Inflammatory macrophage treated with lipopolysaccharide for 1 hour (primary cell): ENCODE measurements at regions not wholly inside any gene's neighbourhood (a gene's known extent, or its start where the extent isn't known, plus 50 kb on each side); places are given as distances from the start of the nearest gene placed in this dataset.

ENCODE experiments used
- DNase-seq, 2 donors: peaks; one replicate each; pipeline ENCODE4 v3.0.0-alpha.2; 2020 to 2022

DNA sequence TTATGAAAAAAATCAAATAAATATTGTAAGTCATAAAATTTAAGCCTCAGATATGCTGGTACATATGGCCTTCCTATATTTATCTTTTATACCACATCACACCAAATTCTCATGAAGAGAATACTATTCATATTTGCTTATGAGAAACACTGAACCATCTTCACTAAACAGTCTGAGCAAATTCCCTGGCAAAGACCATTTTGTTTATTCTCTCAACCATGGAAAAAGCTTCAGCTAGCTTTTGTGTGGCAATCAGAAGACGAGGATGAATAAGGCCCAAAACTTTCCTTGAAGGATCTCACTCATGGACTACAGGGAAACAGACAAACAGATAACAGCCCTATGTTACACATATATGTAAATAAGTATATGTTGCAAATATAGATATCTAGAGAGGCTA, 252.1 kb downstream of the TMX3 start:
- no peak for DNase-seq

DNA sequence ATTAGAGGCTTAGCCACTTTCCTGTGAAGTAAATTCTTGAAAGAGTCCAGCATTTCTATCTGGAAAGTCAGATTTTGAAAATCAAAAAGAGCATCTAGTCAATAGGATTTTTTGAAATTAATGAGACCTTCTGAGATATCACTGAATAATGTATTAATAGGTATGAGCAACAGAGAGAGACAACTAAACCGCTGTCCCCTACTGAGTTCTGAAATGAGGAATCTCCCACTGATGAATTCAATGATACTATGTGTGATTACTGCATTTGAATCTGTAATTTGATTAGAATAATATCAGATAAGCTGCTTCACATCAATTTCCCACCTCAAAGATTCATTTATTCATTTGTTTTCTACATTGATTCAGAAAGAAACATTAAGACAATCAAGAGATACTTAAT, 252.8 kb downstream of the TMX3 start:
- DNase-seq, result no peak

DNA sequence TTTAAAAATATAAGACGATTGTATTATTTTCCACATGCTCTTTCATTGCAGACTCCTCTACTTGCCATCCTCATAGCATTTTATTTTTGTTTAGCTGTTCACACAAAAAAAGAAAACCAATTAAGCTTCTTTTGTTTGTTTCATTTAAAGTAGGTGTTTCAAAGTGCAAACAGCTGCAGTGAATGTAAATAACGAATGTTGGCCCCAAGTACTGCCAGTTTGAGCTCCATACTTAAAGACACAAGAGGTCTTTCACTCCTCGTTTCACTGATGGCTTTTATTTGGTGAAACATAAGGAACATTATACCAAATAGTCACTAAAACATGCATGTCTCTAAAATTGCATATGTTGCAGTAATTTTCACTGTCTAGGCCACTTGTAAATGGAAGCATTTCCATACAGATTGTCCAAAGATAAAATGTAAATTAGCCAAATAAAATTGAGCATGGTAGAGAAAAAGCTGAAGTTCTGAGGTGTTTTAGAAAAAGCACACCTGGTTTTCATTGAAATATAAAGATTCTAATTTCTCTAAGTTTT, 253.4 kb downstream of the TMX3 start:
- DNase-seq, result no peak

GRCh38 chr18:68459968-68460367, 254.9 kb downstream of the TMX3 start:
- DNase-seq, result no peak

GRCh38 chr18:68456985-68457384, 257.9 kb downstream of the TMX3 start:
- DNase-seq, result no peak

- no peak for DNase-seq
These were observed 259.7 kb downstream of the TMX3 start for GRCh38 chr18:68455229-68455603.

DNA sequence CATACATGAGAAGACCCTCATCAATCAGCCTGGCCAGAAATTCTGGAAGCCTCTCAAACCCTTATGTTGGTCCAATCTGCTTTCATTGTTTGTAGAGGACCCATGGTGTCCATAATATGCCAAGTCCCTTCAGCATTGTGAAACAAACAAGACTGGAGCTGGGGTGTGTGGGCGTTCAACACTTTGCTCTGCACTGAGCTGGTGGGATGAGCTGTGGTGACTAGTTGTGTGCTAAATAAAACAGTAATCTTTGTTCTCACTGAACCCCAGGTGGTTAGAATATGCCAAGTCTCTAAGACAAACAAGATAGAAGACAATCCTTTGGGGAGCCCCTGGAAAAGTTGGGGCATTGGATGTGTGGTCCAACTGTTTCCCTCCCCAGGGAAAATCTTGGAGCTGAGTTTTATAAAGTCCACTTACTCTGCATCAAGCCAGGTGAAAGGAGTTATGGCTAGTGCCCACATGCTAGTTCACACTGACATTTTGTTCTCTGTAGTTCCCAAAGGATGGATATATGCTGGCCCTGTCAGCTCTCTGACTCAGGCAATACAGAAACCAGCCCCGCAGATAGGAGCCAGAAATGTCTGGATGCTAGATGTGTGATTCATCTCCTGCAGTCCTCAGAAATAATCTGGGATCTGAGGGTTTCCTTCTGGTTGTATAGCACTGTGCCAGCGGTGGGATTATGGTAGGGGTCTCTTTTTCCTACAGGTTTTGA, 260.2 kb downstream of the TMX3 start:
- no peak for DNase-seq

GRCh38 chr18:68449292-68449691, 265.6 kb downstream of the TMX3 start:
- no peak for DNase-seq

GRCh38 chr18:68448736-68449135, 266.2 kb downstream of the TMX3 start:
- DNase-seq, result no peak

DNA sequence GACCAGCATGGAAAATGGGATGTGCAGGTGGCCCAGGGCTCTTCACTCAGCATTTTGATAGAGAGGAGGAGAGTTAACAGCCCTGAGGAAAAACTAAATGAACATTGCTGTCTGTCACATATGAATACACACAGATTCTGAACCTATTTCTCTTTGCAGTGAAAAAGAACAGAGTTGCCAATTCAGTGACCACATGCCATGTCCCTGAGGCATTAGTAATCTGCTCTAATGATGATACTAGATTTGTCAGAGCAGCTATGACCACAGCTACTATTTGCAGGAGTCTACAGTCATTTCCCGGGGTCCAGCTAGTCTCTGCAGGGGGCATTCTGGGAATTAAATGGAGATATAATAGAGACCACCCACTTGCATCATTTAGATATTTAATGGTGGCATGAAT, 267.6 kb downstream of the TMX3 start:
- DNase-seq, result no peak

GRCh38 chr18:68445668-68446426, 269.1 kb downstream of the TMX3 start:
- DNase-seq, result no peak

- DNase-seq, result no peak
These were observed 269.8 kb downstream of the TMX3 start for GRCh38 chr18:68445136-68445535.

DNA sequence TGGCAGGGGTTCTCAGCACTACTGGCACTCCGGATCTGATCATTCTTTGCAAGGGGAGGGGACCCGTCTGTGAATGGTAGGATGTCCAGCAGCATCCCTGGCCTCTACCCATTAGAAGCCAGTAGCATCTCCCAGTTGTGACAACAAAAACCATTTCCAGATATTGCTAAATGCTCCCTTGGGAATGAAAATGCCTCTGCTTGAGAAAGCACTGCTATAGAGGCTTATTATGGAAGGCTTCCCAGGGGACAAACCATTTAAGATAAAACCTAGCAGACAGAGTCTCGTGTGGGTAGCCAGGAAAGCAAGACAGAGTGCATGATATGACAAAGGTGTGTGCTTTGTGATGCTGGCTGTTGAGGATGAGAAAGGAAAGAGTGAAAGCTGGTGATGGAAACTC, 273.7 kb downstream of the TMX3 start:
- DNase-seq, result no peak

GRCh38 chr18:68440433-68440832, 274.5 kb downstream of the TMX3 start:
- DNase-seq, result no peak

DNA sequence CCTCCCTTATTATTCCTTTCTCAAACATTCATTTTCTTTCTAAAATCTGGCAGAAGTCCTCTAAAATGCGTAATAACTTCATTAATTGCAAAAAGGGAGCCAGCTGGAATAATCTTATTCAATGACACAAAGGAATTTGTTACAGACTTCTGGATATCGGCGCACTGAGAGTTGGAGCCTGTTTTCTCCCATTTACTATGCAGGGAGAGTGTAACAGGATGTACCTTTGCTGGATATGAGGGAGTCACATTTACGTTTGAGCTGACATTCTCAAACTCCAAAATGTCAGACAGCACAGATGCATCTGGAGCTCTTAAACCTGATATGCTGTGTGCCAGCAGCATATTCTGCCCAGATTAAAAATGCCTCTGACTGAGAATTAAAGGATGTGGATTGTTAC, 275.3 kb downstream of the TMX3 start:
- no peak for DNase-seq

DNA sequence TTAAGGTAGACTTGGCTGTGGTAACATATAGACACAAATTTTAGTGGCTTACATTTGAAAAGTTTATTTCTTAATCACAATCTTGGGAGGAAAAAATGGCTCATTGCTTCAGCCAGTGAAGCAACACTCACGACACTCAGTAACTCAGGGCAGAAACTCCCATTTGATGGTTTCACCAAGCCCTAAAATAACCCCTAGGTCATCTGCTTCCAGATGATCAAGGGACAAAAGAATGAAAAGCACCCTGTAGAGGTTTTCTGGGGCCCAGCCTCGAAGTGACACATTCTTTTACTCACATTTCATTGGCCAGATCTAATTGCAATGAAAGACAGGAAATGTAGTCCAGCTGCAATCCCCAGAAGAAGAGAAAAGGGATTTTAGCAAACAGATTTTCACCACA, 275.9 kb downstream of the TMX3 start:
- DNase-seq, result no peak

GRCh38 chr18:68438536-68438935, 276.4 kb downstream of the TMX3 start:
- no peak for DNase-seq

DNA sequence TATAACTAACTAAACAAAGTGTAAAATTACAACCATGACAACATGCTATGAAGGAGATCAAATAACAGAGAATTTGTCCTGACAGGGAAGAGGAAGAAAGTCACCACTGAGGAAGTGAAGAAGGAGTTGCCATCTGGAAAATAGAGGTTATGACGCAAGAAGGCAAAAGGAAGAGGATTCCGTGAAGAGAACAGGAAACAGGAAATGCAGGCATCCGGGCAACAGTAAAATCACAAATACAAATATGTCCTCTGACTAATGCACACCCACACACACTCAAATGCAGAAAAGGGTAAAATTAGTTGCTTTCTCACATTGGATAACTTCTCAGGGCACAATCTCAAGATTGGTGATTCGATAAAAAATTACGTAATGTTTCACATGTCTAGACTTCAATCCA, 278.4 kb downstream of the TMX3 start:
- DNase-seq, result no peak

GRCh38 chr18:68435581-68435980, 279.3 kb downstream of the TMX3 start:
- DNase-seq, result no peak

DNA sequence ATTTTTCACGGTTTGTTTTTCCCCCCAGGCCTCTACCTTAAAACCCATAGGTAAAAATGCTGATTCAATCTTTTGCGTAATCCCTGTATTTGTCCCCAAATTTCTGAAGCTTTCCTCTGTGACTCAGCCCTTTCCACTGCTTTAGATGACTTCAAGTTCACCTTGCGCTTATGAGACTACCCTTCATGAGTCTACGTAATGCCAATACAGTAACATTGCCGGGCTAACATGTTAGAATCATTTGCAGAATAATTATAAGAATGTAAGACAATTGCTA, 283.0 kb downstream of the TMX3 start:
- no peak for DNase-seq

DNA sequence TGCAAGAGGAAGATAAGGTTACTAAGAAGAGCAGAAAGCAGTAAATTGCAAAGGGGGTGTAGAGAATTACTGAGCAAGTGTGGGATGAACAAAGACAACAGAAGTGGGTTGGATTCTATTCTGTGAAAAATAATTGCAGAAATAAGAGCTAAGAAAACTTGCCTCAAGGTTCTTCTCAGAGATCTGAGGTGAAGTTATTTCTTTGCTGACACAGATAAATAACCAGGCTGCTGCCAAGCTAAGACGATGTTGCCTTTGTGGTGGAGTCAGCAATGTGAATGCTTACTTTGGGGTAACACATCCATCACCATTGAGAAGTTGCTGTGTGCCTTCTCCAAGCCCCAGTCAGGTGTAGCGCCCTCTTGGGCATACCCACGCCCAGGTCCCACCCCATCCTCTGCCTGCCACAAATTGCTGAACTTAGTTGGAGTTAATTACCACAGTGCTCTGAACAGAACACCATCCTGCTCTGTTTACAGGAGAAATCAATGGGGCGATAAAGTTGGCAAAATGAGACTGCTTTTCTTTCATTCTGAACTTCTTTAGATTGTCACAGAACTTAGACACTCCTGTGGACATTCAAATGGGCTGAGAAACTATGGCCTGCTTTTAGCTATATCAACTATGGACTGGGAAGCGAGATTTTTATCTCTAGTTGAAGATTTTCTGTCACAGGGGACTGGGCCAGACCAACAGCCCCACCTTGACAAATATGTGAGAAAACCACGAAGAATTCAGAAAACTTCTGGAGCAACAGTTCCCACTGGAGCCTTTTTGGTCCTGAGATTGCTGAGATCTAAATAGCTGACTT, 283.6 kb downstream of the TMX3 start:
- DNase-seq, result no peak

DNA sequence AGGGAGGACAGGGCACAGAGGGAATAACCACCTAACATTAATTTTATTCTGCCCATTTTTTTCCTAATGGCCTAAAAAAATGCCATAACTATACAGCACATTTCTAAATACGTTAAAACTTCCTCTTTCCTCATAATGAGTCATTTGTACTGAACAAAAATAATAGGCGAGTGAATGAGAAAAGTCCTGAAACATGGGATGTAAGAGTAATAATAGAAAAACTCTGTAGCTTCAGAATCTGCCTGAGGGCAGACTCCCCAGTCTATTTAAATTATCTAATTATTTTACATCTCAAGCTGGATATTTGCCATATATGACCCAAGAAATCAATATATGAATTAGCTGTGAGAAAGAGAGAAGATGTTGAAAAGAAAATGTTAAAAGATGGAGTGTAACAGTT, 285.1 kb downstream of the TMX3 start:
- no peak for DNase-seq

GRCh38 chr18:68429111-68429510, 285.8 kb downstream of the TMX3 start:
- no peak for DNase-seq

DNA sequence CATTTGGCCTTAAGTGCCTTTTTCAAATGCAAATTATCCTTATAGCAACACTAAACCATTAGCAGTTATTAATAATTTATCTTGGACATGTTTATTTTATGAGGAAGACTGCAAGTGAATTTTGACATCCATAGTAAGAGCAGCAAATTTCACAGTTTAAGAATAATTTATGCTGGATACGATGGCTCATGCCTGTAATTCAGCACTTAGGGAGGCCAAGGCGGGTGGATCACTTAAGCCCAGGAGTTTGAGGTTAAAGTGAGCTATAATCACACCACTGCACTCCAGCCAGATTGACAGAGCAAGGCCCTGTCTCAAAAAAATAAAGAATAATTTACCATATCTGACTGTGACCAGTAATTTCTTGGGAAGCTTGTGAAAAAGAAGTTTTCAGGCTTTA, 286.2 kb downstream of the TMX3 start:
- DNase-seq, result no peak
